GM23338 (cell line): ENCODE measurements at regions not wholly inside any gene's neighbourhood (a gene's known extent, or its start where the extent isn't known, plus 50 kb on each side); places are given as distances from the start of the nearest gene placed in this dataset.

ENCODE experiments used
- ATAC-seq: fragments of 200-7000 bp; cut with Tn5 transposase; 3 replicates; pipeline ENCODE4 v1.9.1; 2020
- DNase-seq: peaks from one replicate; pipeline ENCODE4 v3.0.0-alpha.2; 2015; ENCODE audit warnings: low spot score
- H2AFZ ChIP-seq: fragments of 200-600 bp; sonication (generic); 2 replicates; pipeline ENCODE4 v1.8.0; 2016; ENCODE audit warnings: antibody characterized with exemption, mild to moderate bottlenecking, moderate library complexity
- H3F3A ChIP-seq: fragments of 200-600 bp; sonication (generic); replicated peaks from 2 replicates; pipeline ENCODE4 v1.8.0; 2017; ENCODE audit warnings: antibody characterized with exemption, mixed run types, low read depth
- H3K27ac ChIP-seq: fragments of 200-600 bp; sonication (generic); 2 replicates; pipeline ENCODE4 v1.6.1; 2016; ENCODE audit warnings: low read depth
- H3K27me3 ChIP-seq: fragments of 200-600 bp; sonication (generic); 2 replicates; pipeline ENCODE4 v1.8.0; 2016; ENCODE audit warnings: mild to moderate bottlenecking, mixed run types, moderate library complexity; ENCODE audit not compliant: insufficient read depth
- H3K36me3 ChIP-seq: fragments of 200-600 bp; sonication (generic); 2 replicates; pipeline ENCODE4 v1.8.0; 2016; ENCODE audit warnings: mild to moderate bottlenecking; ENCODE audit not compliant: insufficient read depth
- H3K4me1 ChIP-seq: fragments of 200-600 bp; sonication (generic); 2 replicates; pipeline ENCODE4 v1.8.0; 2016; ENCODE audit warnings: mild to moderate bottlenecking, moderate library complexity; ENCODE audit not compliant: insufficient read depth
- H3K4me2 ChIP-seq: fragments of 200-600 bp; sonication (generic); 2 replicates; pipeline ENCODE4 v1.7.1; 2017; ENCODE audit warnings: mixed run types
- H3K4me3 ChIP-seq: fragments of 200-600 bp; sonication (generic); 2 replicates; pipeline ENCODE4 v1.6.1; 2016; ENCODE audit warnings: mixed run types
- H3K79me2 ChIP-seq: fragments of 200-600 bp; sonication (generic); replicated peaks from 2 replicates; pipeline ENCODE4 v1.8.0; 2017; ENCODE audit warnings: mild to moderate bottlenecking; ENCODE audit not compliant: insufficient read depth
- H3K9me2 ChIP-seq: fragments of 200-600 bp; sonication (generic); 2 replicates; pipeline ENCODE4 v1.8.0; 2017; ENCODE audit not compliant: insufficient read depth
- H4K20me1 ChIP-seq: fragments of 200-600 bp; sonication (generic); replicated peaks from 2 replicates; pipeline ENCODE4 v1.8.0; 2017; ENCODE audit warnings: mild to moderate bottlenecking; ENCODE audit not compliant: insufficient read depth
- H3K27ac Mint-ChIP-seq: 2 replicates; pipeline ENCODE4 v1.8.0; 2020; ENCODE audit warnings: inconsistent platforms, mild to moderate bottlenecking, moderate library complexity, mixed read lengths
- H3K27me3 Mint-ChIP-seq: 3 replicates; pipeline ENCODE4 v1.8.0; 2022; ENCODE audit warnings: low read depth, mild to moderate bottlenecking, moderate library complexity, mixed read lengths, inconsistent platforms; ENCODE audit not compliant: insufficient read depth, poor library complexity
- H3K36me3 Mint-ChIP-seq: 3 replicates; pipeline ENCODE4 v1.8.0; 2021; ENCODE audit warnings: low read depth, mild to moderate bottlenecking, inconsistent platforms, moderate library complexity, mixed read lengths
- H3K4me1 Mint-ChIP-seq: 3 replicates; pipeline ENCODE4 v1.8.0; 2020; ENCODE audit warnings: mild to moderate bottlenecking, inconsistent platforms, mixed read lengths
- H3K4me3 Mint-ChIP-seq: 3 replicates; pipeline ENCODE4 v1.8.0; 2021; ENCODE audit warnings: moderate library complexity, mild to moderate bottlenecking, inconsistent platforms, mixed read lengths
- H3K9me3 Mint-ChIP-seq: 3 replicates; pipeline ENCODE4 v1.8.0; 2020; ENCODE audit warnings: moderate library complexity, mild to moderate bottlenecking, inconsistent platforms, mixed read lengths
- CREB1 ChIP-seq: fragments of 250-450 bp; sonication (Bioruptor Pico); IDR thresholded peaks from 2 replicates; pipeline ENCODE4 v1.5.0; 2020; ENCODE audit warnings: low read depth, mild to moderate bottlenecking, moderate library complexity
- EZH2 ChIP-seq: fragments of 200-600 bp; sonication (generic); IDR thresholded peaks from one replicate; pipeline ENCODE4 v1.8.0; 2017; ENCODE audit warnings: antibody characterized with exemption, mild to moderate bottlenecking, low read depth; ENCODE audit not compliant: unreplicated experiment
- EZH2phosphoT487 ChIP-seq: fragments of 200-600 bp; sonication (generic); IDR thresholded peaks from one replicate; pipeline ENCODE4 v1.8.1; 2018; ENCODE audit warnings: antibody characterized with exemption; ENCODE audit not compliant: unreplicated experiment
- JUNB ChIP-seq: IDR thresholded peaks from one replicate; pipeline ENCODE4 v1.6.1; 2016; ENCODE audit warnings: antibody characterized with exemption; ENCODE audit not compliant: unreplicated experiment
- NANOG ChIP-seq: IDR thresholded peaks from 2 replicates; pipeline ENCODE4 v1.6.1; 2016; ENCODE audit warnings: antibody characterized with exemption, borderline replicate concordance
- POLR2AphosphoS5 ChIP-seq: IDR thresholded peaks from 2 replicates; pipeline ENCODE4 v1.6.1; 2016; ENCODE audit warnings: antibody characterized with exemption, low read depth
- STAT1 ChIP-seq: IDR thresholded peaks from one replicate; pipeline ENCODE4 v1.6.1; 2016; ENCODE audit warnings: antibody characterized with exemption; ENCODE audit not compliant: unreplicated experiment
- ZNF114 ChIP-seq: fragments of 250-450 bp; sonication (Bioruptor Pico); IDR thresholded peaks from 2 replicates; pipeline ENCODE4 v1.5.0; 2020; ENCODE audit warnings: mild to moderate bottlenecking, moderate library complexity
- ZNF331 ChIP-seq: fragments of 250-450 bp; sonication (Bioruptor Pico); IDR thresholded peaks from 2 replicates; pipeline ENCODE4 v1.5.0; 2020; ENCODE audit warnings: low read depth, mild to moderate bottlenecking, moderate library complexity
- TF ChIP-seq, protein P1 (sequence below): IDR thresholded peaks from one replicate; pipeline ENCODE4 v1.6.1; 2018; ENCODE audit warnings: antibody characterized with exemption; ENCODE audit not compliant: unreplicated experiment
- TF ChIP-seq, protein P2 (sequence below): IDR thresholded peaks from 2 replicates; pipeline ENCODE4 v1.6.1; 2016; ENCODE audit warnings: antibody characterized with exemption
- TF ChIP-seq, protein P3 (sequence below), 2 experiments: fragments of 200-600 bp in 1 of 2; sonication (generic) in 1 of 2; conservative IDR thresholded peaks; 2 replicates each; pipeline versions ENCODE4 v1.5.1 to v1.6.1; 2016 to 2017; ENCODE audit warnings: antibody characterized with exemption in 2 of 2, low read depth in 2 of 2, mild to moderate bottlenecking in 2 of 2, moderate library complexity in 1 of 2
- TF ChIP-seq, protein P4 (sequence below): fragments of 250-450 bp; sonication (Bioruptor Pico); IDR thresholded peaks from 2 replicates; pipeline ENCODE4 v1.5.0; 2020; ENCODE audit warnings: mild to moderate bottlenecking, moderate library complexity

DNA sequence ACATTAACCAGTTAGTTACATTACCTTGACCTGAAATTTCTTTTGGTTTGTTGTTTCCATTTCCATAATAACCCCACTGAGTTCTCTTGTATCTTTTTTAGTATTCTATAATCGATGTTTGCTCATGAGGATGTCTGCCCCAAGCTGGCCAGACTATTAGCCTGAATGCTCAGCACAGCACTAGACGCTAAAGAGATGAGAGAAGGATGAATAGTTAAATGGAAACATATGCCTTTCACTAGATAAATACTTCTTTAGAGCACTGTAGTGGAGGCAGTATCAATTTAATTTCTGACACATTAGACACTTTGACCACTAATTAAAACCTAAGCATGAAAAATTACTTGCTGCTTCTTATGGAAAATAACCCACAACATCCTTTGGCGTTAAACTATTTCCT, 654.9 kb upstream of the KCNMB2 start:
- no peak for DNase-seq
- Mint-ChIP-seq H3K4me1 (peaks cover 4% of the 10 kb centered on the region; the same call in 1 of the 3 replicates), H3K36me3 (no peaks in the 10 kb centered on the region), H3K27ac (no peak overlapping the region), H3K27me3 (no peaks in the 10 kb centered on the region), H3K9me3 (no peaks in the 10 kb centered on the region), H3K4me3 (no peak overlapping the region)
- Histone ChIP-seq H4K20me1 (no peaks in the 10 kb centered on the region), H3K27ac (no peak overlapping the region), H3K4me3 (no peak overlapping the region), H3K4me1 (no peaks in the 10 kb centered on the region), H3K79me2 (no peaks in the 10 kb centered on the region), H2AFZ (no peak overlapping the region), H3F3A (no peaks in the 10 kb centered on the region), H3K27me3 (no peaks in the 10 kb centered on the region), H3K4me2 (no peak overlapping the region), H3K36me3 (no peaks in the 10 kb centered on the region), H3K9me2 (no peaks in the 10 kb centered on the region)
- TF ChIP-seq, protein P1, sequence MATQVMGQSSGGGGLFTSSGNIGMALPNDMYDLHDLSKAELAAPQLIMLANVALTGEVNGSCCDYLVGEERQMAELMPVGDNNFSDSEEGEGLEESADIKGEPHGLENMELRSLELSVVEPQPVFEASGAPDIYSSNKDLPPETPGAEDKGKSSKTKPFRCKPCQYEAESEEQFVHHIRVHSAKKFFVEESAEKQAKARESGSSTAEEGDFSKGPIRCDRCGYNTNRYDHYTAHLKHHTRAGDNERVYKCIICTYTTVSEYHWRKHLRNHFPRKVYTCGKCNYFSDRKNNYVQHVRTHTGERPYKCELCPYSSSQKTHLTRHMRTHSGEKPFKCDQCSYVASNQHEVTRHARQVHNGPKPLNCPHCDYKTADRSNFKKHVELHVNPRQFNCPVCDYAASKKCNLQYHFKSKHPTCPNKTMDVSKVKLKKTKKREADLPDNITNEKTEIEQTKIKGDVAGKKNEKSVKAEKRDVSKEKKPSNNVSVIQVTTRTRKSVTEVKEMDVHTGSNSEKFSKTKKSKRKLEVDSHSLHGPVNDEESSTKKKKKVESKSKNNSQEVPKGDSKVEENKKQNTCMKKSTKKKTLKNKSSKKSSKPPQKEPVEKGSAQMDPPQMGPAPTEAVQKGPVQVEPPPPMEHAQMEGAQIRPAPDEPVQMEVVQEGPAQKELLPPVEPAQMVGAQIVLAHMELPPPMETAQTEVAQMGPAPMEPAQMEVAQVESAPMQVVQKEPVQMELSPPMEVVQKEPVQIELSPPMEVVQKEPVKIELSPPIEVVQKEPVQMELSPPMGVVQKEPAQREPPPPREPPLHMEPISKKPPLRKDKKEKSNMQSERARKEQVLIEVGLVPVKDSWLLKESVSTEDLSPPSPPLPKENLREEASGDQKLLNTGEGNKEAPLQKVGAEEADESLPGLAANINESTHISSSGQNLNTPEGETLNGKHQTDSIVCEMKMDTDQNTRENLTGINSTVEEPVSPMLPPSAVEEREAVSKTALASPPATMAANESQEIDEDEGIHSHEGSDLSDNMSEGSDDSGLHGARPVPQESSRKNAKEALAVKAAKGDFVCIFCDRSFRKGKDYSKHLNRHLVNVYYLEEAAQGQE = no peak
- TF ChIP-seq EZH2phosphoT487 = no peak
- no peak for TF ChIP-seq STAT1
- no peak for TF ChIP-seq ZNF331 (CRISPR knock-in tag)
- TF ChIP-seq, protein P2, sequence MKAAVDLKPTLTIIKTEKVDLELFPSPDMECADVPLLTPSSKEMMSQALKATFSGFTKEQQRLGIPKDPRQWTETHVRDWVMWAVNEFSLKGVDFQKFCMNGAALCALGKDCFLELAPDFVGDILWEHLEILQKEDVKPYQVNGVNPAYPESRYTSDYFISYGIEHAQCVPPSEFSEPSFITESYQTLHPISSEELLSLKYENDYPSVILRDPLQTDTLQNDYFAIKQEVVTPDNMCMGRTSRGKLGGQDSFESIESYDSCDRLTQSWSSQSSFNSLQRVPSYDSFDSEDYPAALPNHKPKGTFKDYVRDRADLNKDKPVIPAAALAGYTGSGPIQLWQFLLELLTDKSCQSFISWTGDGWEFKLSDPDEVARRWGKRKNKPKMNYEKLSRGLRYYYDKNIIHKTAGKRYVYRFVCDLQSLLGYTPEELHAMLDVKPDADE = no peak
- no peak for TF ChIP-seq EZH2
- TF ChIP-seq, protein P3, sequence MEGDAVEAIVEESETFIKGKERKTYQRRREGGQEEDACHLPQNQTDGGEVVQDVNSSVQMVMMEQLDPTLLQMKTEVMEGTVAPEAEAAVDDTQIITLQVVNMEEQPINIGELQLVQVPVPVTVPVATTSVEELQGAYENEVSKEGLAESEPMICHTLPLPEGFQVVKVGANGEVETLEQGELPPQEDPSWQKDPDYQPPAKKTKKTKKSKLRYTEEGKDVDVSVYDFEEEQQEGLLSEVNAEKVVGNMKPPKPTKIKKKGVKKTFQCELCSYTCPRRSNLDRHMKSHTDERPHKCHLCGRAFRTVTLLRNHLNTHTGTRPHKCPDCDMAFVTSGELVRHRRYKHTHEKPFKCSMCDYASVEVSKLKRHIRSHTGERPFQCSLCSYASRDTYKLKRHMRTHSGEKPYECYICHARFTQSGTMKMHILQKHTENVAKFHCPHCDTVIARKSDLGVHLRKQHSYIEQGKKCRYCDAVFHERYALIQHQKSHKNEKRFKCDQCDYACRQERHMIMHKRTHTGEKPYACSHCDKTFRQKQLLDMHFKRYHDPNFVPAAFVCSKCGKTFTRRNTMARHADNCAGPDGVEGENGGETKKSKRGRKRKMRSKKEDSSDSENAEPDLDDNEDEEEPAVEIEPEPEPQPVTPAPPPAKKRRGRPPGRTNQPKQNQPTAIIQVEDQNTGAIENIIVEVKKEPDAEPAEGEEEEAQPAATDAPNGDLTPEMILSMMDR (conservative IDR thresholded peaks at IDR 0.05; ENCODE audit: low read depth in 2 of 2) = no peak
- TF ChIP-seq CREB1 (CRISPR knock-in tag) = no peak
- TF ChIP-seq ZNF114 (CRISPR knock-in tag) = no peak
- TF ChIP-seq, protein P4, sequence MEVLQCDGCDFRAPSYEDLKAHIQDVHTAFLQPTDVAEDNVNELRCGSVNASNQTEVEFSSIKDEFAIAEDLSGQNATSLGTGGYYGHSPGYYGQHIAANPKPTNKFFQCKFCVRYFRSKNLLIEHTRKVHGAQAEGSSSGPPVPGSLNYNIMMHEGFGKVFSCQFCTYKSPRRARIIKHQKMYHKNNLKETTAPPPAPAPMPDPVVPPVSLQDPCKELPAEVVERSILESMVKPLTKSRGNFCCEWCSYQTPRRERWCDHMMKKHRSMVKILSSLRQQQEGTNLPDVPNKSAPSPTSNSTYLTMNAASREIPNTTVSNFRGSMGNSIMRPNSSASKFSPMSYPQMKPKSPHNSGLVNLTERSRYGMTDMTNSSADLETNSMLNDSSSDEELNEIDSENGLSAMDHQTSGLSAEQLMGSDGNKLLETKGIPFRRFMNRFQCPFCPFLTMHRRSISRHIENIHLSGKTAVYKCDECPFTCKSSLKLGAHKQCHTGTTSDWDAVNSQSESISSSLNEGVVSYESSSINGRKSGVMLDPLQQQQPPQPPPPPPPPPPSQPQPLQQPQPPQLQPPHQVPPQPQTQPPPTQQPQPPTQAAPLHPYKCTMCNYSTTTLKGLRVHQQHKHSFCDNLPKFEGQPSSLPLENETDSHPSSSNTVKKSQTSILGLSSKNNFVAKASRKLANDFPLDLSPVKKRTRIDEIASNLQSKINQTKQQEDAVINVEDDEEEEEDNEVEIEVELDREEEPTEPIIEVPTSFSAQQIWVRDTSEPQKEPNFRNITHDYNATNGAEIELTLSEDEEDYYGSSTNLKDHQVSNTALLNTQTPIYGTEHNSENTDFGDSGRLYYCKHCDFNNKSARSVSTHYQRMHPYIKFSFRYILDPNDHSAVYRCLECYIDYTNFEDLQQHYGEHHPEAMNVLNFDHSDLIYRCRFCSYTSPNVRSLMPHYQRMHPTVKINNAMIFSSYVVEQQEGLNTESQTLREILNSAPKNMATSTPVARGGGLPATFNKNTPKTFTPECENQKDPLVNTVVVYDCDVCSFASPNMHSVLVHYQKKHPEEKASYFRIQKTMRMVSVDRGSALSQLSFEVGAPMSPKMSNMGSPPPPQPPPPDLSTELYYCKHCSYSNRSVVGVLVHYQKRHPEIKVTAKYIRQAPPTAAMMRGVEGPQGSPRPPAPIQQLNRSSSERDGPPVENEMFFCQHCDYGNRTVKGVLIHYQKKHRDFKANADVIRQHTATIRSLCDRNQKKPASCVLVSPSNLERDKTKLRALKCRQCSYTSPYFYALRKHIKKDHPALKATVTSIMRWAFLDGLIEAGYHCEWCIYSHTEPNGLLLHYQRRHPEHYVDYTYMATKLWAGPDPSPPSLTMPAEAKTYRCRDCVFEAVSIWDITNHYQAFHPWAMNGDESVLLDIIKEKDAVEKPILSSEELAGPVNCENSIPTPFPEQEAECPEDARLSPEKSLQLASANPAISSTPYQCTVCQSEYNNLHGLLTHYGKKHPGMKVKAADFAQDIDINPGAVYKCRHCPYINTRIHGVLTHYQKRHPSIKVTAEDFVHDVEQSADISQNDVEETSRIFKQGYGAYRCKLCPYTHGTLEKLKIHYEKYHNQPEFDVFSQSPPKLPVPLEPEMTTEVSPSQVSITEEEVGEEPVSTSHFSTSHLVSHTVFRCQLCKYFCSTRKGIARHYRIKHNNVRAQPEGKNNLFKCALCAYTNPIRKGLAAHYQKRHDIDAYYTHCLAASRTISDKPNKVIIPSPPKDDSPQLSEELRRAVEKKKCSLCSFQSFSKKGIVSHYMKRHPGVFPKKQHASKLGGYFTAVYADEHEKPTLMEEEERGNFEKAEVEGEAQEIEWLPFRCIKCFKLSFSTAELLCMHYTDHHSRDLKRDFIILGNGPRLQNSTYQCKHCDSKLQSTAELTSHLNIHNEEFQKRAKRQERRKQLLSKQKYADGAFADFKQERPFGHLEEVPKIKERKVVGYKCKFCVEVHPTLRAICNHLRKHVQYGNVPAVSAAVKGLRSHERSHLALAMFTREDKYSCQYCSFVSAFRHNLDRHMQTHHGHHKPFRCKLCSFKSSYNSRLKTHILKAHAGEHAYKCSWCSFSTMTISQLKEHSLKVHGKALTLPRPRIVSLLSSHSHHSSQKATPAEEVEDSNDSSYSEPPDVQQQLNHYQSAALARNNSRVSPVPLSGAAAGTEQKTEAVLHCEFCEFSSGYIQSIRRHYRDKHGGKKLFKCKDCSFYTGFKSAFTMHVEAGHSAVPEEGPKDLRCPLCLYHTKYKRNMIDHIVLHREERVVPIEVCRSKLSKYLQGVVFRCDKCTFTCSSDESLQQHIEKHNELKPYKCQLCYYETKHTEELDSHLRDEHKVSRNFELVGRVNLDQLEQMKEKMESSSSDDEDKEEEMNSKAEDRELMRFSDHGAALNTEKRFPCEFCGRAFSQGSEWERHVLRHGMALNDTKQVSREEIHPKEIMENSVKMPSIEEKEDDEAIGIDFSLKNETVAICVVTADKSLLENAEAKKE (CRISPR knock-in tag) = no peak
- no peak for TF ChIP-seq NANOG
- no peak for TF ChIP-seq POLR2AphosphoS5
- no peak for TF ChIP-seq JUNB
- ATAC-seq = no peak
